ENCODE measurements at regions not wholly inside any gene's neighbourhood (a gene's known extent, or its start where the extent isn't known, plus 50 kb on each side); places are given as distances from the start of the nearest gene placed in this dataset.

GRCh38 chr11:119797736-119798135, 68.7 kb upstream of the NECTIN1 start:
- Histone ChIP-seq H3K4me3 (no peak overlapping the region), H3K4me1 (no peaks in the 10 kb centered on the region), H3K27me3 (peaks cover 0 to 4% (median 0%) of the 10 kb centered on the region in 9 donors), H3K36me3 (no peaks in the 10 kb centered on the region), H3K27ac (no peak overlapping the region), H3K9me3 (no peaks in the 10 kb centered on the region)
- WGBS, 4 donors, result 59 to 78% (median 72%) methylated on average over 4 of the region's 4 CpGs
- DNase-seq (no peak), ATAC-seq (no peak)
- intact Hi-C loops (cut with DNase I), result no loop called here
- no peak for TF ChIP-seq POLR2A (IDR thresholded peaks at IDR 0.05)
- TF ChIP-seq CTCF (IDR thresholded peaks at IDR 0.05), result no peak

- DNase-seq (no peak), ATAC-seq (no peak)
- 48 to 51% (median 49%) methylated on average over 9 to 12 of the region's 12 CpGs for WGBS, 4 donors
- Histone ChIP-seq H3K4me3 (no peak overlapping the region), H3K9me3 (no peaks in the 10 kb centered on the region), H3K27ac (no peak overlapping the region), H3K4me1 (no peaks in the 10 kb centered on the region), H3K36me3 (no peaks in the 10 kb centered on the region), H3K27me3 (peaks cover 0 to 4% (median 0%) of the 10 kb centered on the region in 9 donors)
- intact Hi-C loops (cut with DNase I), result no loop called here
- TF ChIP-seq POLR2A (IDR thresholded peaks at IDR 0.05) (no peak), CTCF (IDR thresholded peaks at IDR 0.05) (no peak)
Observed at GRCh38 chr11:119797123-119797611, 68.2 kb upstream of the NECTIN1 start.

- no peaks in the 10 kb centered on the region for H3K36me3 ChIP-seq
- TF ChIP-seq CTCF (IDR thresholded peaks at IDR 0.05), result no peak
- no peak for TF ChIP-seq POLR2A (IDR thresholded peaks at IDR 0.05)
- H3K27me3 ChIP-seq, result peaks cover 0 to 4% (median 0%) of the 10 kb centered on the region in 9 donors
- 64 to 80% (median 74%) methylated on average over 5 to 8 of the region's 8 CpGs for WGBS, 4 donors
- H3K27ac ChIP-seq, result no peak overlapping the region
- DNase-seq (no peak), ATAC-seq (no peak)
- intact Hi-C loops (cut with DNase I), result no loop called here
- H3K4me3 ChIP-seq, result no peak overlapping the region
- no peaks in the 10 kb centered on the region for H3K9me3 ChIP-seq
- no peaks in the 10 kb centered on the region for H3K4me1 ChIP-seq
Observed at GRCh38 chr11:119796363-119797060, 67.5 kb upstream of the NECTIN1 start.

- H3K36me3 ChIP-seq, result no peaks in the 10 kb centered on the region
- DNase-seq (no peak), ATAC-seq (no peak)
- WGBS, 4 donors, result 89 to 96% (median 93%) methylated on average over 5 of the region's 5 CpGs
- TF ChIP-seq CTCF (IDR thresholded peaks at IDR 0.05) (no peak), POLR2A (IDR thresholded peaks at IDR 0.05) (no peak)
- H3K9me3 ChIP-seq, result no peaks in the 10 kb centered on the region
- H3K4me1 ChIP-seq, result no peaks in the 10 kb centered on the region
- H3K27ac ChIP-seq, result no peak overlapping the region
- H3K27me3 ChIP-seq, result peaks cover 0 to 4% (median 0%) of the 10 kb centered on the region in 9 donors
- intact Hi-C loops (cut with DNase I), result no loop called here
- no peak overlapping the region for H3K4me3 ChIP-seq
Observed at GRCh38 chr11:119795690-119796089, 66.7 kb upstream of the NECTIN1 start.
